ENCODE measurements at regions not wholly inside any gene's neighbourhood (a gene's known extent, or its start where the extent isn't known, plus 50 kb on each side); places are given as distances from the start of the nearest gene placed in this dataset.

GRCh38 chr15:95596496-95596895 is 734.0 kb upstream of the NR2F2 start:
- DNase-seq: no peak

GRCh38 chr15:95598251-95598855 is 732.1 kb upstream of the NR2F2 start:
- no peak for DNase-seq

GRCh38 chr15:95600367-95600766 is 730.1 kb upstream of the NR2F2 start:
- no peak for DNase-seq

GRCh38 chr15:95600884-95601283 is 729.6 kb upstream of the NR2F2 start:
- DNase-seq: no peak

- no peak for DNase-seq
Measured at GRCh38 chr15:95601525-95601924, 729.0 kb upstream of the NR2F2 start.

GRCh38 chr15:95603802-95604201 is 726.7 kb upstream of the NR2F2 start:
- peak; percentile 11 for DNase-seq

- DNase-seq: no peak
Measured at GRCh38 chr15:95604634-95605036, 725.9 kb upstream of the NR2F2 start.

- DNase-seq: no peak
Measured at GRCh38 chr15:95605098-95605497, 725.4 kb upstream of the NR2F2 start.

- DNase-seq: no peak
Measured at GRCh38 chr15:95606551-95606950, 723.9 kb upstream of the NR2F2 start.

- DNase-seq: no peak
Measured at GRCh38 chr15:95608371-95608770, 722.1 kb upstream of the NR2F2 start.

- DNase-seq: no peak
Measured at GRCh38 chr15:95609096-95609495, 721.4 kb upstream of the NR2F2 start.

GRCh38 chr15:95610945-95611344 is 719.6 kb upstream of the NR2F2 start:
- no peak for DNase-seq

GRCh38 chr15:95615436-95615835 is 715.1 kb upstream of the NR2F2 start:
- no peak for DNase-seq

- no peak for DNase-seq
Measured at GRCh38 chr15:95616306-95616705, 714.2 kb upstream of the NR2F2 start.

GRCh38 chr15:95620934-95621579 is 709.4 kb upstream of the NR2F2 start:
- DNase-seq: peak; percentile 76

- no peak for DNase-seq
Measured at GRCh38 chr15:95622843-95623242, 707.7 kb upstream of the NR2F2 start.

- DNase-seq: no peak
Measured at GRCh38 chr15:95624100-95624499, 706.4 kb upstream of the NR2F2 start.

GRCh38 chr15:95624616-95625361 is 705.7 kb upstream of the NR2F2 start:
- no peak for DNase-seq

GRCh38 chr15:95626501-95627361 is 703.8 kb upstream of the NR2F2 start:
- DNase-seq: no peak

- no peak for DNase-seq
Measured at GRCh38 chr15:95629503-95630168, 700.9 kb upstream of the NR2F2 start.

- no peak for DNase-seq
Measured at GRCh38 chr15:95630683-95631082, 699.8 kb upstream of the NR2F2 start.

GRCh38 chr15:95635666-95636065 is 694.8 kb upstream of the NR2F2 start:
- DNase-seq: no peak

GRCh38 chr15:95636107-95636506 is 694.4 kb upstream of the NR2F2 start:
- no peak for DNase-seq

Measured in OCI-M1 (cell line).